ENCODE measurements at regions not wholly inside any gene's neighbourhood (a gene's known extent, or its start where the extent isn't known, plus 50 kb on each side); places are given as distances from the start of the nearest gene placed in this dataset.

- TF ChIP-seq TBP (IDR thresholded peaks at IDR 0.05; ENCODE audit: low read depth, low read length) (no peak), ASH2L (IDR thresholded peaks at IDR 0.05; ENCODE audit: low read length) (no peak), SP1 (IDR thresholded peaks at IDR 0.05; ENCODE audit: low read depth, low read length) (no peak), JUND (IDR thresholded peaks at IDR 0.05; ENCODE audit: low read length) (no peak)
Observed at GRCh38 chr22:27597703-27598444, 203.7 kb downstream of the MN1 start (continued).

All from H1 (cell line).